Hypothalamus (tissue), 51 donors: ENCODE measurements at regions not wholly inside any gene's neighbourhood (a gene's known extent, or its start where the extent isn't known, plus 50 kb on each side); places are given as distances from the start of the nearest gene placed in this dataset.
"Not testable (repeated sequence)": the region's sequence is repeated elsewhere in the genome, so short reads cannot be mapped to it uniquely, and the experiment has no call there.

ENCODE experiments used
- DNase-seq, 51 donors: peaks; one replicate each; lab custom pipeline; 2025; lab: John Stamatoyannopoulos, UW

DNA sequence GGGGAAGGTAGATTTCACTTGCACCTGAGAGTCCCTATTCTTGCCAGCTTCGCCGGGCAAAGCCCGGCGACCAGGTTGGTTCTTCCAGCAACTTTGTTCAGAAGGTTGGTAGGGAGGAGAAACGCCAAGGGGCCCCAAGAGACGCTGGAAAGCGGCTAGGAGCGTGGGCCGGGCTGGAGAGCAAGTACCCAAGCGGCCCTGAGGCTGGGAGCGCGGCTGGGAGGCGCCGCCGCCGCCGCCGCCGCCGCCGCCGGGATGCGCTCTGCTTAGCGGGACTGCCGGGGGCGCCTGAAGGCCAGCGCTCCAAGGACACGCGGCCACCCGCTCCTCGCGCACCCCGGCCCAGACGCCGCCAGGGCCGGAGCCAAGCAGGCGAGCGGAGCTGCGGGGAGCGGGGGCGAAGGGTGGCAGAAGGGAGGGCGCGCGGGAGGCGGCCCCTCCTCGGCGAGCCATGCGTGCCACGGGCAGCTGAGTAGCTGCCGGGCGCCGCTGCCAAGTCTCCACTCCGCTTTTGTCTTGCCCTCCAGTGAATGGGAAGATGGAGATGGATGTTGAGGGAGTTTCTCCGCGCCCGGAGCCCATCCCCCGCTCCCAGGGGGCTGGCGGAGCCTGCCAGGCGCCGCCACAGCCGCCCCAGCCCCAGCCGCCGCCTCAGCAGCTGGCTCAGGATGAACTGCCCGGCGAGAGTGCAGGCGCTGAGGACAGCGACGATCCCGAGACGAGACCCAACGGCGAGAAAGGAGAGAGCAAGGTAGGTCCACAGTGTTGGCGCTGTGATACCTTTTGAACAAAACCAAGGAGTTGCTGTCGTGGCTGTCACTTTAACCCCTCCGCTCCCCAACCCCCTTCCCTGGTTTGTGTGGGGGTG lies 227.4 kb upstream of the AZI2 start:
- DNase-seq: peak in 44 of 51 donors; percentile 4 to 72 (median 50)

DNA sequence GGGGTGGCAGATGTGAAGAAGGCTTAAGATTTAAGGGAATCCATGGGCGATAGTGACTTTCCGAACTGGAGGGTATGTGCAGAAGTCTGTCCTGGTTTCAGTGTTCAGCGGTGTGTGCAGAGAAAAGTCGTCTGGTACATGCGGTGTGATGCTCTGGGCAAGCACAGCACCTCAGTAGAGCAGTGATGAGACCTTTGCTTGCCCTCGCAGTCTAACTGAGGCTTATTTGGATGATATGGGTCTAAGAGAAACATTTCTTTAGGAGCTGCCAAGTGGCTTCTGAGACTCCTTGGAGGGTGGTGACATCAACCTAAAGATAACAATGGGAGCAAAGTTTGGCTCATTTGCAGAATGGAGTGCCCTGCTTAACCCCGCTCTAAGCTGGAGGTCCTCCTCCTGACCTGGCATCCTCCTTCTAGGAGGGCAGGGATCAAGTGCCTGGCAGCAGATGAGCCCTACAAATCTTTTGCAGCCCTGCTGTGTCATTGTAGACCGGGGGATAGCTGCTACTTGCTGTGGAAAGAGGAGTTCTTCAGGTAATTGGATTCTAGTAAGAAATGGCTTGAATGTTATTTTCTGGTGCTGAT lies 228.1 kb upstream of the AZI2 start:
- peak in 10 of 51 donors; percentile 14 to 76 (median 38) for DNase-seq

DNA sequence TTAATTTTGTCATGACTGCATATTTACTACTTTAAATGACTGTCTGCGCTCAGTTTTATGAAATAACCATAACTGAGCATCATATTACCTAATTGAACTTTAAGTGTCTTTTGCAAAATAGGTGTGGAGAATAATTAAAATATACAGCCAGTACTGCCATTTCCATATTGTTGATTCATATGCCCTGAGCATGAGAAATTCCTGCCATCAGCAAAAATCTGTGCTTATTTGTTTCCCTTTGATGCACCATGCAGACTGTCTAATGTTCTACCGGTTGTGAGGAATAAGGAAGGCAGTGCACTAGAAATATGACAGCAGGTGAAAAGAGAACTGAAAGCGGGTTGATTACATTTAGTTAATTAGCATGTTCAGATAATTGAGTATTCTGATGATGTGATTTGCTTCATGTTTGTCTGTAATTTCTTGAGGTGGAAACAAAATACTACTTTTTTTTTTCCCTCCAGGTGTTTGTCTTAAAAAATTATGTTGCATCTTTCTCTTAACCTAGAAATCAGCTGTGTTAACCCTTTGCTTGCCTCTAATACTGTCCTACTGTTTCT lies 229.4 kb upstream of the AZI2 start:
- no peak for DNase-seq

DNA sequence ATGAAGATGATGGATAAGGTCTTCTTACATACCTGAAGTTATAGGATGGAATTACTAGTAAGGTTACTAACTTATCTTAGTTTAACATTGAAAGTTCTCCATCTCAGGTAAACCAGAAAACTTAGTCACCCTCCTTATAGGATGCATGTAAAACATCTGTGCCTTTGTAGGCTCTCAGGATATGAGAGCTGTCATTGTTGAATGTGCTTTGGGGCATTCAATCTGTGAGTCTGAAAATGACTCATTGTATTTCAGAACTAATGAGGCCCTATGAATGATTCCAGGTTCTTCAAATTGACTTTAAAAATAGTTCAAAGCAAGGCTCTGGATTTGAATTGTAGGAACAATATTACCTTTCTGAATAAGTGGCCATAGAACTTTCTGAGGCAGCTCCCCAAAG lies 237.7 kb upstream of the AZI2 start:
- no peak for DNase-seq

DNA sequence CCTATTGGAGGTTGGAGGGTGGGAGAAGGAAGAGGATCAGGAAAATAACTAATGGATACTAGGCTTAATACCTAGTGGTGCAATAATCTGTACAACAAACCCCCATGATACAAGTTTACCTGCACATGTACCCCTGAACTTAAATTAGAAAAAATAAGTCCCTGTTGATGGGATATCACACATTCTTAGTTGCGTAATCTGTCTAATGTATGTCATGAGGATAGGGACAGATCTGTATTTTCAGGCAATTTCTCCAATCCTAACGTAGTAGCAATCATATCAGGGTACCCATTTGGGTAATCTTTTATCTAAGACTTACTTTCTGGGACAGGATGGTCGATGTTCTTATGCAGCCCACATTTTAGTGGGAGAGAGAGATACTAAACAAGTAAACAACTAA lies 239.1 kb upstream of the AZI2 start:
- no peak for DNase-seq

DNA sequence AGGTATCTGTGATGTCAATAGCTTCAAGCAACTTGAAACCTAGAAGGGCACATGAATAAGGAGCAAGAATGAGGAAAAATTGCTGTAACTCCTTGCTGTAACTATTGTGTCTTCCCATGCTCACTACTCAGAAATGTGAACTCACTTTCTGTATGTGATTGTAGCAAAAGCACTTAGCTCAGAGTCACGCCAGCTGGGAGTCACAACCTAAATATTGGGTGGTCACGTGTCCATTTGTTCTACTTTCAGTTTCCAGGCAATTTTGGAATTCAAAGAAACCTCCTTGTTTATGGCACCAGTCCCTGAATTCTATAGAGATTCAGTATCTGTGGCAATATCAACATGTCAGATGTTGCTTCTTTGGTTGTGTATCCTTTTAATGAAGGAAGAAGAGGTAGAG lies 241.6 kb upstream of the AZI2 start:
- DNase-seq: no peak

DNA sequence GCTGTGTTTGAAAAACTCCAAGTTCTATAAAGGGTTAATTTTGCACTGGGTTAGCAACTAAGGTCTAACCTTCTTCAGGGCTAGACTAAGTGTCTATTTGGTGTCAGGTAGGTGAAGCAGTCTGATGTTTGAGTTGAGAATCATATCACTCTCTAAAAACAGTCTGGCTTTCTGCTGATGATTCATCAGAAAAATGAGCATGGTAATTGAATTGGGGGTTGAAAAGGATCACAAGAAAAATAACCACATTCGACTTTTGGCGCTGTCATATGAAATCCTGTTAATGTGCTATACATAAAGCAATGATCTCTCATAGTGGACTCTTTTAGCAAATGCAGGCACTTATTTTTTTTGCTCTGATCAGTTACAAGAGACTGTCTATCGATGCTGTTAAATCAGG lies 242.2 kb upstream of the AZI2 start:
- DNase-seq: peak in 1 of 51 donors; percentile 21

DNA sequence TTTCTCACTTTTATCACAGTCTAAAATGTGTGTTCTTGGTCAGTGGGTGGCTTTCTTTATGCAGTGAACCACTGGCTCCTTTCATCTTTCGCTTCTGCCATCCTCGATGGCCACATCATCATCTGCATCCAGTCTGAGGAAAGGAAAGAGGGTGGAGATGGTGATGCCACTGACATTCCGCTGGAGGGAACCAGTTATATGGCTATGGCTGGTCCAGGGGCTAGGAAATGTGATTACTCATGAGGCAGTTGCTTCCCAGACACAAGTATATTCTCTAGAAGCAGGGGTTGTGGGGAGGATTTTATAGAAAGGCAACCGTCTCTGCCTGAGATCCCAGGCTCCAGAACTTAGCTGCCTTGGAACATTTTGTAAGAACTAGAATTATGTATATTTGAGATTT lies 246.7 kb upstream of the AZI2 start:
- DNase-seq: no peak

DNA sequence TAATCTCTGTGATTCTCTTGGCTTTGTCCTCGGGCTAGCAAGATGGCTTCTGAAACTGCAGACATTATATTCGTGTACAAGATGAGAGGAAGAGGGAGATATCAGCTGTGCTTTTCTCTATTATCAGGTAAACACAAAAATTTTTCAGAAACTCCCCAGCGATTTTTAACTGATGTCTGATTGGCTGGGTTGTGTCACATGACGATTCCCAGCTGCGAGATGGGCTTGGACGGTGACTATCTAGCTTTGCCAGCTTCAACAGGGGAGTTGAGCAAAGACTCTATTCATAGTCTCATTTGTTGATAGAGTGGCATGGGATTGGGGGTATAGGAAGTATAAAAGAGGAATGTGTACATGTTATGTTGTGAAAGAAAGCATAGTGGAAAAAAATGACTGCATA lies 248.8 kb upstream of the AZI2 start:
- no peak for DNase-seq

DNA sequence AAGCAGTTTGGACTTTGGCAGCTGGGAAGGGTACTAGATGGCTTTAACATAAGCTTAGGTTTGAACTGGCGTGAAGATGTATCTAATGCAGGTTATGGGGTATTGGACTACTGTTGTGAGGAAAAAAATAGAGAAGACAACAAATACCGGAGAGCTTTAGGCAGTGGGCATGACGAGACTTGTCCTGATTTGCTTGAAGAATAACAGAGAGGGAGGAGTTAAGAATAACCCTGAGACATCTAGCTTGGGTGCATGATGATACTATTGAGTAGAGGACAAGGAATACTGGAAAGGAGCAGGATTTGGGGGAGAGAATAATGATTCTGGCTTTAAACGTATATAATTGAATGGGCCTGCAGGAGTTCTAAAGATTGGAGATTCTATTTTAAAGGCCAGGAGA lies 249.5 kb upstream of the AZI2 start:
- DNase-seq: no peak

DNA sequence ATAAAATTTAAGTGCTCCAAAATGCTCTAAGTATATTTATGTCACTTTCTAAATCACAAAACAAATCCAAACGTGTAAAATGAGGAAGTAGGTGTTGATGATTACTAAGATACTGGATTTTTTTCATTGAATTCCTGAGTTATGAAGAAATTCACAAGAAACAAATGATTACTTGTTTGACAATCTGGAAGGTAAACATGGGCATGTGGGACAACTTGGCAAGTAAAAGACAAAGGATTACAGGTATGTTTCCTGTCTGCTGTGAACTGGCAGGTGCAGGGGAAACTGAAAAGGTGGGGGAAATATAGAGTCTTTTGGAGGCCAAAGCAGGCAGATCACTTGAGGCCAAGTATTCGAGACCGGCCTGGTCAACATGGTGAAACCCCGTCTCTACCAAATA lies 252.7 kb upstream of the AZI2 start:
- DNase-seq: no peak

DNA sequence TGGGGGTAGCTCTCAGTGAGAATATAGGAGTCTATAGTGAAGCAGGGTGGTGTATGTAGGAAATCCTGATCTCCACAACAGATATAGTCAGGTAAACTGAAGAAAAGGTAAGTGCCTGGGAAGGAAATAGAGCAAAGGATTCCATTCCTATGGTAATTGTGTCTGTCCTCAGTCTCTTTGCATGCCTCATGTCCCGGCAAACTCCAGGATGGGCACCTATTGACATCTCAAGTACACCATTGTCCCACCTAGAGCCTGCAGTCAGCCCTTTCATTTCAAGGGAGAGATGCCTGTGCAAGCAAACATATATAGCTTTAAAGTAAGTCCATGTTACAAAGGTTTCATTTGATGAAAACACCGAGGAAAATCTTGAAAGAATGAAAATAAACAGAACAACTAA lies 257.7 kb upstream of the AZI2 start:
- DNase-seq: no peak

DNA sequence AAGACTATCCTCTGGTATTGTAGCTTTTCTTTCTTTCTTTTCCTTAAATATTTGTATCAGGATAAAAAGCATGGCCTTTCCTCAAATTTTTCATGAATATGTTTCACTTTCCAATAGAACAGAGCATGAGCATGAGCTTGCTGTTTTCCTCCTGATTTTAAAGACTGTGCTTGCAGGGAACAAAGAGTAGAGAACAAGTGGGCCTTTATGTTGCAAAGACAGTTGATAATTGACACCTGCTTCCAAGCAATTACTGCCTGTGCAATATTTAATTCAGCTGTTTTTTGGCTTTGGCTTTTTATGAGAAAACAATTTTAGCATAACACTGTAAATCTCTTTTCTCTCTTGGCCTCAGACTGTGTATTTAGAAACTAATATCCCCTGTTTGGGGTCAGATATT lies 263.6 kb upstream of the AZI2 start:
- DNase-seq: no peak

DNA sequence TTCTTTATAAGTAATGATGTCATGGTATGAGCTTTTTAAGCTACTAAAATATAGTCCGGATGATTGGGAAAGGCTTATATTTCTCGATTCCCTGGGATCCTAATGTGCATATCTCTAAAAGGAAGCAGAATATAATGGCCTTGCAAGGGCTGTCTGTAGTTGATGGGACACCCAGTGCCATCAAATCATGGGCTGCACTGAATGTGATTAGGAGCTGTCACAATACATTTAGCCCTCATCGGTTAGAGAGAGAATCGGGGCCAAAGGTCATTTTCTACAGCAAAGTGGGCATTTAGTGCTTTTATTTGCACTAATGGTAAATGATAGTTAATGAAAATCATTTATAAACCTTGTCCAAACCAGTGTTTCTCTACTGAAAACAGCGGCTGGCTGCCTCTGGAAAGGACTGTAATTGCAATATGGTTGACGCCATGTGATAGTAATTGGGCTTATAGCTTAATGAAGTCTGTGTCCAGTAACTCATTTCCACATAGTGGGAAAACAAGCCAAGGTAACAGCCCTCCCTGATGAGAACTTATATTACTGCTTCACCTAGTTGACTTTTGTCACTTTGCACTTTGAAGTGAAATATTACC lies 265.0 kb upstream of the AZI2 start:
- DNase-seq: no peak

DNA sequence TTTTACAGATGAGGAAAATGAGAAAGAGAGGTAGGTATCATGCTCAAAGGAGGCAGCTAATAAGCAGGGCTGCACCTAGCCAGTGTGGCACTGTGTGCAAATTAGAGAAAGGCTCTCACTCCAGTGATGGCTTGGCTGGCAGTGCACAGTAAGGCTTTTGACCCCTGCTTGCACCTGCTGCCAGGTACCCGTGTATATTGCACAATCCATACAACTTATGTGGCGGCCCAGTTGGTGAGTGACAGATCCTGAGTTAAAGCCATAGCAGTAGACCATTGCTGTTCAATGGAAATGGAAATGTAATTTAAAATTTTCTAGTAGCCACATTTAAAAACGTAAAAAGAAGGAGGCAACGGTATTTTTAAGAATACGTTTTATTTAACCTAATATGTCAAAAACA lies 266.4 kb upstream of the AZI2 start:
- no peak for DNase-seq

DNA sequence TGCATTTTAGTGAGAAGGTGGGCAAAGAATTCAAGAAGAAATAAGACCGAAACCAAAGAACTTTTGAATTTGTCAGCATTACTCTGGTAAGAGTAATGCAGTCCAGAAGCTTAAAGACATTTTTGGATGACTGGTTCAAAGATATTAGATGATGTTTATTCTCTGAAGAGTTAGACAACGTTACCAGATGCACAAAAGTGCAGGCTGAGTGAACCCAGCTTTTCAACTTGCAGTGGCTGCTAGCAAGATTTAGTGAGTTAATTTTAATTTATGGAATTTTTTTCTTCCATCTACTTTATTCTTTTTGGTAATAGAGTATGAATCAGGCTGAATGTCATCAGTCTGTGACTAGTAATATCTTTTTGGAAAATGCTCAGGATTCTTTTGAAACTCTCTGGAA lies 267.3 kb upstream of the AZI2 start:
- no peak for DNase-seq

DNA sequence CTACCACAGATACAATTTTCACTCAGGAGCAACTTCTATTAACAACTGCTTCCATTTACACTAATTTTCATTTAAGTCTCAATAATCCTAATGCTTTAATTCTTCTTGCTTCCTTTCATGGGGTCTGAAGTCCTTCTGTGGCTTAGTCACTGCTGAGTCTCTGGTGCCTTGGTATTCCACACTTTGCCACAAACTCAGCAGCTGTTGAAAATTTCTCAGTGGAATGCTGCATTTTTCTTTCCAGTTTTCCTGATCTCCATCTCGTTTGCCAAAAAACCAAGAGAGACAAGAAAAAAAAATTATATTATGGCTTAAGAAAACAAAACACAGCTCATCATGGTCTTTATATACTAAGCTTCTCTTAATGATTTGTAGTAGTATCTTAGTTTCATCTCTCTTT lies 269.2 kb upstream of the AZI2 start:
- no peak for DNase-seq

DNA sequence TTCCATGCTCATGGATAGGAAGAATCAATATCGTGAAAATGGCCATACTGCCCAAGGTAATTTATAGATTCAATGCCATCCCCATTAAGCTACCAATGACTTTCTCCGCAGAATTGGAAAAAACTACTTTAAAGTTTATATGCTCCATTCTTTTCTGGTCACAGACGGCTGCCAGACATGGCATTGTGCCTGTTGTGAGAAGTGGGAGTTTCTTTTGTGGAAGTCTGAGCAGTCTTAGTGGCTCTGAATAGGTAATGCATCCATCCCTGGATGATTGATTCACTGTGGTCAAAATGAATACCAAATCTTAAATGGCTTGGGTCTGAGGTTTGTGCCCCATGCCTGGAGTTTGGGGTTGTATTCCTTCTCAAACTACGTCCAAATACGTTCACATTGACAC lies 274.5 kb upstream of the AZI2 start:
- no peak for DNase-seq

DNA sequence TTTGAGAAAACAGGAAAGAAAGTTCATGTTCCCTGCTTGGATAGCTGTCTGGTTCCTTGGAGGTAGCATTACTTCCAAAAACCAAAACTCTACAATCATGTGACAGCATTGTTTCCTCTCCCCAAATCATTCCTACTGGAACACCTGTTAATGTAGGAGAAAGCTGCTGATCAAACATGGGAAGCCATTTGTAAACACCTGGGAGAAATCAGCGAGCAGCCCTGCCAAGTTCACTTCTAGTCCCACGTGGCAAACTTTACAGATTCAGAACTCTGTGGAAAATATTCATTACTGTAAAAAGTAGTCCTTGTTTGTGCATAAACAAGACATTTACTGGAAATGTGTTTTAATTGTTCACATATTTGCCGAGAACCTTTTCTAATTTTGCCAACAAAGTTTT lies 275.5 kb upstream of the AZI2 start:
- DNase-seq: no peak

DNA sequence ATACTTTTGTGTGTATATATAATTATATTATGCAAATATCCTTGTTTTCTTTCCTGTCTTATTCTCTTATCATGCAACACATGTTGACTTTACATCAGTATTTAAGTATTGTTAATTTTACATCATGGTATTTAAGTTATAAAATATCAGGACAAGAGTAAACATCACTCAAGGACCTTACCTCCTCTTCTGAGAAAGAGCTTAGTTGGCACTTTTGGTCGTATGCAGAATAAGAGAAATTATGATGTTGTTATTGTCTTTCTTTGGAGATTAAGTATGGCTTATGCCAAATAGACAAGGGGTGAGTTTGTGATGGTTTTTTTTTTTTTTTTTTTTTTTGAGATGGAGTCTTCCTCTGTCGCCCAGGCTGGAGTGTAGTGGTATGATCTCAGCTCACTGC lies 279.2 kb upstream of the AZI2 start:
- DNase-seq: not testable (repeated sequence)

DNA sequence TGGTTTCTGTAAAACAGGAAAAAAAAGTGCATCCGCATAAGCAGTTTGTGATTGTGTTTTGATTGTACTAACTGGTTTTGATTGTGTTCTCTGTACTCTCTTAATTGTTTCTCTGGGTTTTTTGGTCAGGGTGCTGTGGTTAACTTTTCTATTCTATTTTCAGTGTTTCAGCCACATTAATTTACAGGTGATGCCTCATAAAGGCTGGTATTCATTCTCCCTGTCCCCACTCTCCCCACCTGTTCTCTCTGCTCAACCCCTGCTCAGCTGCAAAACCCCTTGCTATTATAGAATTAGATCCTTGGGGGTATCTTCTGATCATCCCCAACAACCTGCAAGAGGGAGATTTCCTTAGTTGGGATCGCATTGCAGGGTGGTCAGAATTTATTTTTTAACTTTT lies 285.4 kb upstream of the AZI2 start:
- no peak for DNase-seq

DNA sequence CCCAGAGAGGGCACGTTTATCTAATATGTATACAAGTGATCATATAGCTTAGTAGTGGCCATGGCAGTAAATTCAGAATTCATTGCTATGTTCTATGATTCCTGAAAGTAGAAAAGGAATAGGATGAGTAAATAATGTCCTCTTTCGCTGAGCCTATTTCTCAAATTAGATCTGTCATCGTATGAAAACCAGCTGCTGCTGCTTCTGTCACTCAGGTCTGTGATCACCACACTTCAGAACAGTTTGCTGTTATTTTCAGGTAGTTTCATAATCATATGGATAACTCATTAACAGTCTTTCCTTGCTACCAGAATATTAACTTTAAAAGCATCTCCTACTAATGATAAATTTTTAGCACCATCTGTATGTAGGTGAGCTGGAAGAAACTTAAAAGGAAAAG lies 289.1 kb upstream of the AZI2 start:
- DNase-seq: no peak
